Activated naive CD4-positive, alpha-beta T cell treated with Interleukin-2 at 50 U/mL for 16 hours (primary cell): ENCODE measurements at regions not wholly inside any gene's neighbourhood (a gene's known extent, or its start where the extent isn't known, plus 50 kb on each side); places are given as distances from the start of the nearest gene placed in this dataset.
A peak's percentile ranks its signal among the peaks of the same experiment; 100 is the strongest.

ENCODE experiments used
- DNase-seq: peaks from one replicate; pipeline ENCODE4 v3.0.0-alpha.2; 2020

DNA sequence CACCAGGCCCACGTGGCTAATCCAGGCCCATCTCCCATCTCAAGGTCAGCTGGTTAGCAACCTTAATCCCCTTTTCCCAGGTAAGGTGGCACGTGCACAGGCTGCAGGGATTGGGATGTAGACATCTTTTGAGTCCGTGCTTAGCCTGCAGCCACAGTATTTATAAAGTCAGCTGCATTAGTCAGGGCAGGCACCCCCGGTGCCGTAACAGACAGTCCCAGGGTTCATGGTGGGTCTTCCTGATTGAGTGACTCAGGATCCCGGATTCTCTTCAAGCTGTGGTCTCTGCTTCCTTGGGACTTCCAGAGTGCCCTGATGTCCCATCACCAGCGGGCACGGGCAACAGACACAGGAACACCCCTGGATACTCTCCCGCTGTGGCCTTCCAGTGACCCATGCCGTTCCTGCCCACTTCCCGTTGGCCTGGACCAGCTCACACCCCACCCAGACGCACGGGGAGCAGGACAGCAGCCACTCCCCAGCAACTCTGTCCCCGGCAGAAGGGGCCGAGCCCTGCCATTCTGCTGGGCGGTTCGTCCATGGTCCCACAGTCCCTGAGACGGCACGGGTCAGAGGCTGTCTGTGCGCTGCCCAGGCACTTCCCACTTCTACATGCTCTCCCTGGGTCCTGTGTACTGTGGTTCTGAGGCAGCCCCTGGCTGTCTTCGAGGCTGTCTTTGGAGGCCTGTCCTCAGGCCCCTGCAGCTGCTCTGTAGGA lies 248.6 kb upstream of the GSE1 start:
- DNase-seq: no peak

DNA sequence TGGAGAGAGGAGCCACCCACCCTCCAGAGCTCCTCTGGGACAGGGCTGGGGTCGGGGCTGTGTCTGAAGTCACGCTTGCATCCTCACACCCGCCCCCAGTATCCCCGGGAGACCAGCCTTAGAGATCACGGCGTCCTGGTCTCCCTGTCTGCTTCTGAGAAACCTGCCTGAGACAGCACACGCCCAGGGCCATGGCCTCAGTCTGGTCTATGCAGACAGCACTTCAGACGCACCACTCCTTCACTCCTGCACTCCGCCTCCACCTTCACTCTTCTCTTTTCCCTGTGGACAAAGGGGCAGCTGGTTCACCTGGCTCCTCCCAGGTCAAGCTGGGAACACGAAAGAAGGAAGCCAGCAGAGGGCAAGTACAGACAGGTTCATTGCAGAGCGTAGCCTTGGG lies 248.0 kb upstream of the GSE1 start:
- no peak for DNase-seq

DNA sequence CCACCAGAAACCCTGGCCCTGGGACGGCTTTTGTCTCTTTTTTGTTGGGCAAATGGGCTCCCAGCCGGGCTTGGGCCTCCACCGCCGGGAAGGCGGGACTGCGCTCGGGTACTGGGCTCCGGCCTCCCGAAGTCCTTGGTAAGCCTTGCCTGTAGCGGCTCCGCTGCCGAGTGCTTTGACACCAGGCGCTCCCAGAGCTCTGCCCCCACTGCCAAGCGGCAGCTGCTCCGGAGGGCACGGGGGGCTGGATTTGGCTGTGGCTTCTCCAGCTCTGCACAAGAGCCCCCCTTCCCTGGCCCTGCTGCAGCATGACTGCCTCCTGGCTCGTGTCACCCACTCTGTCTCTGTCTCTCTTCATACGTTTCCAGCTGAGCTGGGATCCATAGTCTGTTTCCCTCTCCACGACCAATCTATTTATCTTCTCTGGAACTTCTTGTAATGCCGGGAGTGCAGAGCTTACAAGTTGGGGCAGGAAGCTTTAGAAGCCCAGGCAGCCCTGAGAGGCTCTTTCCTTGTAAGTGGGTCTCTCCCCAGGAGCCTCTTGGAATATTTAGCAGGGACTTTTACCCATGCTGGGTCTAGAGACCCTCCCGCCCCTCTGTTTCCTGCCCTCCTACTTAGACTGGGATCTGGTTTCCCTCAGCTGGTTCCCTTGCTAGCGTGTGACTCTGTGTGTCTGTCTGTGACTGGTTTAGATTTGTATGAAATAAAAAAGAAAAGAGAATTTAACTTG lies 246.9 kb upstream of the GSE1 start:
- DNase-seq: no peak

DNA sequence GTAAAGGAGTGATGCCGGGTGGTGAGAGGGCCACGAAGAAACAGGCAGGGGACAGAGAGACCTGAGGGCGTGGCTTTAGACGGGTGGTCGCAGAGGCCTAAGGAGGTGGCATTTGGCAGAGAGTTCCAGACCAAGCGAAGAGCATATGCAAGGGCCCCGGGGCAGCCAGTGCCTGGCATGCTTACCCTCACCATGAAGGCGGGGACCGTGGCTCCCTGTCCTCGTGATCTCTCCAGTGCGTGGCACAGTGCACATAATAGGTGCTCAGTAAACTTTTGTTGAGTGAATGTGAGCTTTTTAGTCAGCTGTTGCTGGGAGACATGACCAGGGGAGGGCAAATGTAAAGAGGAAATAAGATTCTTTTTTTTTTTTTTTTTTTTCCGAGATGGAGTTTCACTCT lies 245.6 kb upstream of the GSE1 start:
- DNase-seq: no peak

DNA sequence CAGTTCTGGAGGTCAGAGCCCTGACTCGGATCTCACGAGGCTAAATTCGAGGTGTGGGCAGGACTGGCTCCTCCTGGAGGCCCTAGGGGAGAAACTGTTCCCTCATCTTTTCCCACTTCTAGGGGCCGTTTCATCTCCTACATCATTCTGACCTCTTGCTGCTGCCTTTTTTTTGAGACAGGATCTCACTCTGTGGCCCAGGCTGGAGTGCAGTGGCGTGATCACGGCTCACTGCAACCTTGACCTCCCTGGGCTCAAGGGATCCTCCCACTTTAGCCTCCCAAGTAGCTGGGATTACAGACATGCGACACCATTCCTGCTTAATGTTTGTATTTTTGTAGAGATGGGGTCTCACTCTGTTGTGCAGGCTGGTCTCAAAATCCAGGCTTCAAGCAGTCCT lies 244.1 kb upstream of the GSE1 start:
- no peak for DNase-seq

DNA sequence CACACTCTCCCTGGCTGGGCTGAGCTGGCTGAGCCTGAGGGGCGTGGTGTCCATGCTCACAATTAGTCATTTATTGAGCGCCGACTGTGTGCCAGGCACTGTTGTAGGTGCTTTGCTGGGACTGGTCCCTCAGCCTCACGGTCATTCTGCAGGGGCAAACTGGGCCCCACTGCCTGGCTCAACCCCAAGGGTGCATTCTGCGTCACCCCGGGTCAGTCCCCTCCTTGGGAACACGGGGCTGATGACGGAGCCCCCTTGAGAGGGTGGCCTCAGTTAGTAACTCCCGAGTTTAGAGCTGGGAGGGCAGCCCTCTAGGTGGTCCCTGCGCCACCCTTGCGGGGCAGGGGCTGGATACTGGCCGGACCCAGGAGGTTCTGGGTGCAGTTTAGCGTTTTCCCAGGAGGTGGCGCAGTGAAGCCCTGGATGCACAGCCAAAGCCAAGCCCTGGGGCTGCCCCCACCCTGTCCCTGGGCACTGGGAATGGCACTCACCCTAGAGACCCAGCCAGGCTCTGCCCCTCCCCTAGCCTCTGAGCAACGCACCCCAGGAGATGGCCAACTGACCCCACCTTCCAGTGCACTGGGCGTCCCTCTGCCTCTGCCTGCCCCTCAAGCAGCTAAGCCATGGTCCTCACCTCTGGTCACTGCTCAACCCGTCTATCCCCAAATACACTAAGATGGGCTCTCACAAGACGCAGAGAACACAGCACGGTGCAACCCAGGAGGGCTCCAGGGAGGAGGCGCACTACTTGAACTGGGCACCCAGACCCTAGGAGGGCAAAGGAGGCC lies 243.2 kb upstream of the GSE1 start:
- DNase-seq: peak; percentile 40

DNA sequence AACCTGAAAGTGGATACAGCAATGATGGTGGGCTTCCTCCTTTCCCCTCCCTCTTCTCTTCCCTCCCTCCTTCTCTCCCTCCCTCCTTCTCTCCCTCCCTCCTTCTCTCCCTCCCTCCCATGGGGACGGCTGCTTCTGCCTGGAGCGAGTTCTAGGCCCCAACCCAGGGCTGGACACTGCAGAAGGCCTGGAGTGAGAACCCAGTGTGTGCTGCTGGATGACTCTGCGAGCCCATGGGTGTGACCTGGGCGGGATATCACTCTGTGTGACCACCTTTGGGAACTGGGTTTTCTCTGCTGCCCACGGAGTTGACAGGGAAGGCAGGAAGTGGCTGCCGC lies 242.6 kb upstream of the GSE1 start:
- no peak for DNase-seq

DNA sequence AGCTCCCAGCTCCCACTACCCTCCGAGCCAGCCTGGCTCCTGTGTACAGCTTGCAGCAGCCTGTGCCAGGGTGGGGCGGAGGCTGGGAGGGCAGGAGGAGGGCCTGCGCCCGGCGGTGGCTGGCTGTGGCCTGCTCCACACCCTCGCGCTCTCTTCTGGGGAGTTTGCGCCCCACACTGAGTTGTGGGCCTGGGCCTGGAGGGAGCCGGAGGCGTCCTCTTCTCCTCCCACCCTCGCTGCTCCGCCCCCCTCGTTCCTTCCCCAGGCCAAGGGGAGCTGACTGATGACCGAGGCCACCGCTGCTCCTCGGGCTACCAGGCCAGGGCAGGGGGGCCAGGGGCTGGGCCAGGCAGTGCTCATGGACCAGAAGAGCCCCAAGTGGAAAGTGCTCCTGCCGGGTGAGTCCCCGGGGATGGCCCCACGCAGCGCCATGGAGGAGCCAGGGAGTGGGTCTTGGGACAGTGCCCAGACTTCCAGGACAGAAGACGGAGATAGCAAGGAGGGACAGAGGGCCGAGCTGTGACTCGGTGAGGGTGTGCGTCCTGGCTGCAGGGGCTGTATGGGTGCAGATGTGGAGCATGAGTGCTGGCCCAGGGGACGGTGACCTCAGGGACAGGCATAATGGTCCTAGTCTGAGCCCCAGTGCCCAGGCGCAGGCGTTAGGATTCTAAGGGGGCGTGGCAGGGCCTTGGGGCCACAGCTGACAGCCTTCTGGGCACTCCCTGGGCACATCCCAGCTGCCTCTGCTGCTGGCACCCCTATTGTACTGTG lies 242.1 kb upstream of the GSE1 start:
- DNase-seq: no peak

DNA sequence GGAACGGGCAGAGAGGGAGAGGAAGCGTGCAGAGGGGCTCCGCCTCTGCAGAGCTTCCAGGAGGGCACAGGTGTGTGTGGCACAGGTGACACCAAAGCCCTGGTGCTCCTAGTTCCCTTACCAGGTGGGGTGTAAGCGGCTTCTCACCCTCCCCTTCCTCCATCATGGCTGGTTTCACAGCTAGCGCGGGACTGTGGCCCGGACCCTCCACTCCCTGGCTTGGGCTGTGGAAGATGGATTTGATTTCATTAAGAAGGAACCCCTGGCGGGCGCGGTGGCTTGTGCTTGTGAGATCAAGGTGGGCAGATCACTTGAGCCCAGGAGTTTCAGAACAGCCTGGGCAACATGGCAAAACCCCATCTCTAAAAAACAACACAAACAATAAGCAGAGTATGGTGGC lies 241.2 kb upstream of the GSE1 start:
- no peak for DNase-seq

DNA sequence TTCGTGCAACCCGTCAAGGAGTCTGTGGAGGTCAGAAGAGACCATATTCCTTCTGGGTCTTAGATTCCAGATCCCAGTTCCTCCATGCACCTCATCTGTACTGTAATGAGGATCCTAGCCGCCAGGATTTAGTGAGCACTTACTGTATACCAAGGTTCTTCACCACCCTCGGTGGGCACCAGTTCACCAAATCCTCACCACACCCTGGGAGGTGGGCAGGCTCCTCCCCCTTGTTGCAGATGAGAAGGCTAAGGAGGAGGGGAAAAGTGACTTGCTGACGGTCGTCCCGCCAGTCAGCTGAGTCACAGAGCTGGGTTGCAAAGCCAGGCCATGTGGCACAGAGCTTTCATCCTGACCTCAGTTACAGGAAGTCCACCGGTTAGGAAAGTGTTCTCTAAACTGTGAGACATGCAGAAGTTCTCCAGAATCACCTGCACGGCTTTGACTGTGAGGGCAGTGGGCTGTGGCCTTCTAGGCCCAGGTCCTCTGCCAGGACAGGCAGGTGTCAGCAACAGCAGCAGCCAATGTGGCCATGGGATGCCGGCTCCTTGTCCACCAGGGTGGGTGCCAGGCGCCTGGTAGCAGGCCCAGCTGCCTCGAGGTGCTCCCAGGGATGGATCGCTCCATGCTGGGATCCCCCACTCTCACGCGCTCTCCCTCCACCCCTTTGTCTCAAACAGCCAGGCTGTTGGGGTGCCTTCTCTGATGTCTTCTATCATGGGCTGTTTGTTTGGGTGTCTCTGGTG lies 240.3 kb upstream of the GSE1 start:
- DNase-seq: no peak

DNA sequence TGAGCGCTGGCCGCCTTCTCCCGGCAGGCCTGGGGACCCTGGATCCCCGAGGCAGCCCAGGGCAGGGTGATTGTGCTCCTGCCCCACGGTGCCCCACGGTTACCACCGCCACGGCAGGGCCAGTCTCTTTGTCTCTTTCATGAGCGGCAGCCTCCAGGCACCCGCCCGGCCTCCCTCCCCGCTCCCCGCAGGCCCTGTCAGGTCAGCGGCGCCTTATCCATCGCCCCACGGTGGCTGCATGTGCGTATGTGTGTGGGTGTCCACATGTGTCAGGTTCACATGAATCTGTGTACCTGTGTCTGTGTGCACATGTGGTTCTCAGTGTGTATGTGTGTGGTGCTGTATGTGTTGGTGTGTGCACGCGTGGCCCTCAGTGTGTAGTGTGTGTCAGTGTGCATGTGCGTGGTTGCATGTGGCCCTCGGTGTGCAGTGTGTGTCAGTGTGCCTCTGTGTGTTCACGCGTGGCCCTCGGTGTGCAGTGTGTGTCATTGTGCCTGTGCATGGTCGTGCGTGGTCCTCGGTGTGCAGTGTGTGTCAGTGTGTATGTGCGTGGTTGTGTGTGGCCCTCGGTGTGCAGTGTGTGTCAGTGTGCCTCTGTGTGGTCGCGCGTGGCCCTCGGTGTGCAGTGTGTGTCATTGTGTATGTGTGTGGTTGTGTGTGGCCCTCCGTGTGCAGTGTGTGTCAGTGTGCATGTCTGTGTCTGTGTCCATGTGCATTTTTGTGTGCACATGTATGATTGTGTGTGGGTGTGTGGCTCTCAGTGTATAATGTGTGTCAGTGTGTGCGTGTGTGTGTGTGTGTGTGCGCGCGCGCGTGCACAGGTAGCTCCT lies 239.2 kb upstream of the GSE1 start:
- no peak for DNase-seq

DNA sequence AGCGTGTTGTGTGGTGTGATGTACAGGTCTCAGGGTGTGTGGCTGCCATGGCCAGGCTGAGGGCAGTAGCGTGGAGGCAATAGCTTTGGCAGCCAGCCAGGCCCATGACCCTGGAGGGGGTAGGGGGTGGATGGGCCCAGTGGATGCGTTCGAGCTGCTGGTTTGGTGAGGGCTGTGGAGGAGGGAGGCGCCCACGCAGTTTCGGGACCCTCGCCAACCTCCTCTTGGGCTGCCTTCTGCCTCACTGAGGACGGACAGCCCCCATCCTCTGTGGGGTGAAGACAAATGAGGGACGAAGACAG lies 238.6 kb upstream of the GSE1 start:
- DNase-seq: no peak

DNA sequence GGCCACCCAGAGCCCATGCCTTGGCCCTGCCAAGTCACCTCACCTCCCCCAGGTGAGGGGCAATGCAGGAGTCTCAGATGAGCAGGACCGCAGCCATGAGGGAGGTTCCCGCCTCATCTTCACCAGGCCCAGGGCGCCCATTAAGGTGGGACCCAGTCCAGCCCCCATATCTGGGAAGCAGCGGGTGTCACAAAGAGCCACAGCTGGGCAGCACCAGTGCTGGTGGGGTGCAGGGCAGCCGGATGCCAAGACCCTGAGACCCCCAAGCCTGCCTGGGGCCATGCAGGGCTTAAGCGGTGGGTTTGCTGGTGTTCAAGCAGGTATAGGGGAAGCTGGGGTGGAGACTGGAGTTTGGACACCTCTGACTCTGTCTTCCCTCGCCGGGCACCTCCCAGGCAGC lies 237.8 kb upstream of the GSE1 start:
- no peak for DNase-seq

DNA sequence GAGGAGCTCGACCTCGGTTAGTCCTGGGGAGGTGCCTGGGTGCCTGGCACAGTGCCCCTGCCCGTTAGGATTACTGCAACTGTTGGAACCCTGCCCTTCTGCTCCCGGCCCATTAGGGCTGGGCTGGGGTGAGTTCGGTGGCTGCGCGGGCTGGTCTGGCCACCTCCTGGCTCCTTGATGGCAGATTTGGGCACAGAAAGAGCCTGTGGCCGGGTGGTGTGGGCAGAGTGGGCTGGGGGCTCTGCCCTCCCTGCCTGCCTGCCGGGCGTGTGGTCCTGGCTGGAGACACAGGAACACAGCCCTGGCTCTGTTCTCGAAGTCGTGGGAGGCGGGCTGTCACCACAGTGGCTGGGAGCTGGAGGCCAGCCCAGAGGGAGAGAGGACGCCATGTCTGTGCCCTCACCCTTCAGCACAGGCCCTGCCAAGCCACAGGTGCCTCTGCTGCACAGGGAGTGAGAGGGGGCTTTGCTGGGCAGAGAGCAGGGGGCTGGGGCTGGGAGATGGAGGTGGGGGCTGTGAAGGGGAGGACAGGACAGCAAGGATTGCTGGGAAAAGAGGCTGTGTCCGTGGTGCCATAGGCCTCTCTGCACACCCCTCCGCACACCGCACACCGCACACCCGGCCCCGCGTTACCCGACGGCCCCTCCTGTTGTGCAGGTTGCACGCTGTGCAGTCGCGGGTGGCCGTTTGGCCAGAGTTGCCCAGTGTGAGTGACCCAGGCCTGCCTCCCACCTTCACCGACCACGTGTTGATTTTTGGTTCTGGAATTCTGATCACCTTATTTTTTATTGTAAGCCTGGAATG lies 236.6 kb upstream of the GSE1 start:
- no peak for DNase-seq

DNA sequence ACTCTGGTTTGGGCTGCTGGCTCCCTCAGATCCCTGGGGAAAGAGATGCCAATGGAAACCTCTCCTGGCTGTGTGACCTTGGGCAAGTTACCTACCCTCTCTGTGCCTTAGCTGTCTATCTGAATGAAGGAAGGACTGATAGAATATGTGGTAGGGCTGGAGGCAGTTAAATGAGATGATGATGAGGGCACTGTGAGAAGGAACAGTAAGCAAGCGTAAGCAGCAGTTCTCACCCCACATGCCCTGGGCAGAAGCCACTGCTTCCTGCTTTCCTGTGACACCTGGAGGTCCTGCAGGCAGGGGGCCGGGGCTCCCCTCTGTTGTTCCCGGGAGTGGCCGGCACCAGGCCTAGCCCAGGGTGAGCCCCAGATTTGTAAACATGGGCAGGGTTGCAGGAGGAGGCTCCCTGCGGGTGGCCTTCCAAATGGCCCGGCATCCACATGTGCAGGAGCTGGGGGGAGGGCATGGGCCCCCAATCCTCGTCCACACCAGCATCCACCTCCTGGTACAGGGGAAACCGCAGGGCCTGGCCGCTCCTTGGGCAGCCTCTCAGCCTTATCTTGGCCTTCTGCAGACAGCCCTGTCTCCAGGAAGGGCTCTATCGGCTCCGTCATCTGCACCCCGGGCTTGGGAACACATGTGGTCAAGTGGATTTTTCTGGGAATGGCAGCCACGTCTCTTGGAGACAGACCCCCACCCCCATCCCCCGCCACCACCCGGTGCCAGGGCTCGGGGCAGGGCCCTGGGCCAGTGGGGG lies 235.6 kb upstream of the GSE1 start:
- no peak for DNase-seq

DNA sequence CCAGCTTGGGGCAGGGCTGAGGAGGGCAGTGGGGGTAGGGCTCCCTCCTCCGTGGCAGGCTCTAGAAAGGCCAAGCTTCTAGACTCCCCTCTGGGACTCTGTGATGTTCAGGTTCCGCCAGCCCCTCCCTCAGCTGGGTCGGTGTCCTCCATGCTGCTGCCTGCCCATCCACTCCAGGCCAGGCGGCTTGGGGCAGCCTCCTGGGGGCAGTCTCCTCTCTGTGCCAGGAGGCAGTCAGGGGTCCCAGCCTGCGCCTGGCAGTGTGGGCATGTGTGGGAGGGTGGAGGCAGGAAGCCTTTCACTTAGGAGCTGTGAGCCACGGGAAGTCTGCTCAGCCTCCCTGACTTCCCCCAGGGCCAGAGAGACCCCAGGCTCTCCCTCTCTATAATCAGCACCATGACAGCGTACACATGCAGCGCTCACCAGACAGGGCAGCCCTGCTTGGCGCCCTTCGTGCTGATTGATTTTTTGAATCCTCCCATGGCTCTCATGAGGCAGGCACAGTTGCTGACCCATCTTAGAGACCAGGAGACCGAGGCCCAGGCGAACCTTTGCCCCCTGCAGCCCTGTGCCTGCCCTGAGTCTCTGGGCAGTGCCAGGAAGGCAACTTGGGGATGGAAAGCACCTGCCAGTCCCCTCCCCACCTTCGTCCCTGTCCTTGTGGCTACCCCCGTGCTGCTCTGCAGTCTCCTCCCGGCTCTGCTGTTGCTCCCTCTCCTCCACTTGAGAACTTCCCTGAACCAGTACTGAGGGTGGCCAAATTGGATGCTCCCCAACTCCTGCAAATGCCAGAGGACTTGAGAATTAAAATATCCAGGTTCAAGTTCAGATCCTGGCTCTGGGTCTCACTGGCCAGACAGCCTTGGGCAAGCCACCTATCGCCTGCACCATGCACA lies 234.7 kb upstream of the GSE1 start:
- no peak for DNase-seq

DNA sequence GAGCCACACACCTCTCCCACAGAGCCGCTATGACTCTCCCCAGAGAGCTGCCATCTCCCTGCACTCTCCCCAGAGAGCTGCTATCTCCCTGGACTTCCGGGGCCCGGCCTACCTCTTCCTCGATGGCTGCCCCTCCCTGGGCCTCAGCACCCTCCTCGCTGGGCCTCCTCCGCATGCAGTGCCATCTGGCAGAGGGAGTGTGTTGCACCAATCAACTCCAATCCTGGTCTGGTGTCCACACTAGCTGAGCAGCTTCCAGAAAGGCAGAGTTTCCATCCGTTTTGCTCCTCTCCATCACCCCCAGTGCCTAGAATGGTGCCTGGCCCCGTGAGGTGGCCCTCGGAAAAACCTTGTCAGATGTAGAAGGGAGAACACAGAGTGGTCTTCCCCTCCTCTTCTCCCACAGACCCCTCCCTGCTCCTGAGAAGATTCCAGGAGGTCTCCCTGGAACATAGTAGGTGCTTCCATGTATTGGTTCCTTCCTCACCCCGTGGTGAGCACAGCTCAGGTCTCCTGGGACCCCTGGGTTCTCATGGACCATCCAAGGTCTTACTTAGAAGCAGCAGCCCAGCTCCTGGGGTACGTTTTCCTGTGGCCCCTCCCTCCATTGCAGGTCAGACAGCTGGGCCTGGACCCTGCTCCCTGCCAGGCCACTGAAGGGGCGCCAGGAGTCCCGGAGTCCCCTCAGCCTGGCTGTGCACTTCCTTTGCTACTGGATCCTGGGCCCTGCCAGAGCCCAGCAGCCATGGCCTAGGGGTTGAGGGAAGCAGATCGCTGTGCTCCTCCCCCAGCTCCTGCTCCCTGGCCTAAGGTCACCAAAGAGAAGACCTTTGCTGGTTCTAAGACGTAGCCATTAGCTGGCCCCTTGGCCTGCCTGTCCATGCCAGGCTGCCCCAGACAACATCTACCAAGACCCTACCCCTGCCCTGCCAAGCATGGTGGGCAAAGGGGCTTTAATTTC lies 233.8 kb upstream of the GSE1 start:
- no peak for DNase-seq

DNA sequence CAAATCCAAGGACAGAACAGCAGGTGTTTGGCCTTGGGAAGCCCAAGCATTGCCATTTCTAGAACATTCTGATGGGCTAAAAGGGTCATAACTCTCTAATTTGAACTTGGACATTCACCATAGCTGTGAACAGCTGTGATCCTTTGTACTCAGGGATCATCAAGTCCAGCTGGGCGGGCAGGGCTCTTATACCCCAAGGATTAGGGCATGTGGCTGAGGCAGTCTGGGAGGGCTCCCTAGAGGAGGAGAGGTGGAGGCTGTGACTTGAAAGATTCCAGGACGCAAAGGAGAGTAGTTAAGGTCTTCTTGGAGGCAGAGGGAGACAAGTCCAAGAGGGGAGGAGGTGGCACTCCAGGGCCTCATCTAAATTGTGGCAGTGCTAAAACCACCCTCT lies 233.1 kb upstream of the GSE1 start:
- no peak for DNase-seq
